AG10803 (cell line): ENCODE measurements at regions not wholly inside any gene's neighbourhood (a gene's known extent, or its start where the extent isn't known, plus 50 kb on each side); places are given as distances from the start of the nearest gene placed in this dataset.

Experiments used
- DNase-seq: peaks from one replicate; pipeline ENCODE4 v3.0.0; 2010; ENCODE audit warnings: low read depth
- H3K4me3 ChIP-seq: 2 replicates; pipeline ENCODE4 v1.5.1; 2011; ENCODE audit warnings: mild to moderate bottlenecking, low read length, control low read depth
- CTCF ChIP-seq: conservative IDR thresholded peaks from 2 replicates; pipeline ENCODE4 v1.5.1; 2011; ENCODE audit warnings: mild to moderate bottlenecking, low read length, control low read depth, inconsistent platforms

DNA sequence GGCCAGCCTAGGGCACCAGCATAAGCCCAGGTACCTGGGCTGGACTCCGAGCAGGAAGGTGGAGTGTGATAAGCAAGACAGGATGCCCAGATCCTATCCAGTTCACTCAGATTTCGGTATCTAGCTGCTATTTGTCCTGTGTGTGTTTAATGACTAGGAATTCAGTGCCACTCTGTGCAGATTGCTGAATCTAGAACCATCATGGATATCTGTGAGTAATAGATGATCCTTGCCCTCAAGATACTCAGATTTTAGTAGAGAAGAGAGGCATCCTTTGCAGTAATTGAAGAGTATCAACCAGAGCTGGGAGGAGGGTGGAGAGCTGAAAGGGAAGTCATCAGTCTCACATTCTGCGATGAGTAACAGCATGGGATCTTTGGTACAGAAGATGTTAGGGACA lies 155.0 kb upstream of the ARID1B start:
- no peak overlapping the region for H3K4me3 ChIP-seq
- no peak for TF ChIP-seq CTCF
- no peak for DNase-seq

GRCh38 chr6:156620331-156620730 lies 156.8 kb upstream of the ARID1B start:
- DNase-seq = no peak
- no peak overlapping the region for H3K4me3 ChIP-seq
- no peak for TF ChIP-seq CTCF

GRCh38 chr6:156618600-156619205 lies 158.5 kb upstream of the ARID1B start:
- DNase-seq = no peak
- no peak for TF ChIP-seq CTCF
- H3K4me3 ChIP-seq = no peak overlapping the region

DNA sequence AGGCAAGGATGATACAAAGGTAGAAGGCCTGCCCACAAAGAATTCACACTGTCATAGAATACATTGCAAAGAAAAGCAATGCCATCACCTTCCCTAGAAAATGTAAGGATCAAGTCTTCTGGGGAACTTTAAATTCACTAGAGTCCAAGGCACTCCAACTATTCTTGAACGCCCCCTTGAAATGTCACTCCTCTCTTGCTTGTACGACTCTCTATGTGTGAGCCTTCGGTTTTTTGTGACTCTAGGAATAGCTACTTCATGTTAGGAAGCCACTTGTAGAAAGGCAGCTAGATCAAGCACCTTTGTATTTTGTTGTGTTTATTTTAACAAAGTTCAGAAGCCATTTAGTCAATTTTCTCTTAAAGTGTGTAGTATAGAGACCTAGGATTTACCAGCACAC lies 159.2 kb upstream of the ARID1B start:
- TF ChIP-seq CTCF = no peak
- no peak for DNase-seq

DNA sequence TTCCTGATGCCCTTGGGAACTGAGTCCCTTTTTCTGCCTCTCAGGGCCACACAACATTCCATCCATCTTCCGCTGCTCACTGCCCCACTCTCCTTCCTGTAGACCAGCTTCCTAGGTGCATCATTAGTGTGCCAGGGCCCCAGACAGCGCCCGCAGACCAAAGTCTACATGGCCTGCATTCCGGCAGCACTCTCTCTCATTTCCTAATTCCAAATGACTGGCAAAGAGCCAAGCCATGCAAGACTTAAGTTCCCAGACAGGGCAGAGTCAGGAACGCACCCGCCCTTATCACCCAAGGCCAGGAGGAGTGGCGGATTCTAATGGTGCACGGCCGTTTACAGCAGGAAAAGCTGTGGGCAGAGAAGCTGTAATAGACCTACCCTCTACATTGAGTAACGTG lies 159.8 kb upstream of the ARID1B start:
- H3K4me3 ChIP-seq = no peak overlapping the region
- no peak for TF ChIP-seq CTCF
- DNase-seq = peak; percentile 18

More for the DNA sequence above, 159.2 kb upstream of the ARID1B start:
- H3K4me3 ChIP-seq = no peak overlapping the region

DNA sequence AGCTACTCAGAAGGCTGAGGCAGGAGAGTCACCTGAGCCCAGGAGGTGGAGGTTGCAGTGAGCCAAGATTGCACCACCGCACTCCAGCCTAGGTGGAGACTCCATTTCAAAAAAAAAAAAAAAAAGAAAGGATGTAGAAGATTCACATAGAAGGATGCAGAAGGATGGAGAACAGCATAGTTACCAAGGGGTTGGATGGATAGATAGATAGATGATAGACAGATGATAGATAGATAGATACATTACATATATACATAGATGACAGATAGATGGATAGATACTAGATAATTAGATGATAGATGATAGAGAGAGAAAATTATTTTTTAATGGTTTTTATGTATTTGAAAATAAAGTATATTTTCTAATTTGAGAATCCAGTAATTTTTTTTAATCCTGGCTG lies 160.7 kb upstream of the ARID1B start:
- no peak for TF ChIP-seq CTCF
- no peak for DNase-seq
- no peak overlapping the region for H3K4me3 ChIP-seq

GRCh38 chr6:156613996-156614395 lies 163.2 kb upstream of the ARID1B start:
- no peak for TF ChIP-seq CTCF
- H3K4me3 ChIP-seq = no peak overlapping the region
- no peak for DNase-seq
